ENCODE measurements at regions not wholly inside any gene's neighbourhood (a gene's known extent, or its start where the extent isn't known, plus 50 kb on each side); places are given as distances from the start of the nearest gene placed in this dataset.

DNA sequence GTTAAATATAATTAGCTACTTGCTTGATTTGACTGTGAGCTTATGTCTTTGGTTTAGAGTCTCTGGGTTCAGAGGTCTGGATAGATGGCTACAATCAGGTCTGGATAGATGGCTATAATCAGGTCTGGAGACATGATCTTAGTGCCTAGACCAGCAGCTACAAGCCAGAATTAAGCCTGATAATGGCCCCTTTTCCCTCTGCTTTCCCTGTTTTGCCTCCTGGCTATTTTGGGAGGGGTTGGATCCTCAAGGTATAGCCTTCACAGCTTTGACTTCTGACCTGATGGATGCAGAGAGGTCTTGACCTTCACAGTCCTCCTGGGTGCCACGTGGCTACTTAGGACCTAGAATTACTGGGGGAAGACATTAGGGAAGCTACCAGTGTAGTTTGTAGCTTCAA lies 877.7 kb downstream of the GALC start:
- no peak overlapping the region for H4K8ac ChIP-seq (ENCODE audit: low read depth in 2 of 2, low read length in 2 of 2)
- intact Hi-C loops (cut with micrococcal nuclease), result no loop called here
- no TSS peak for BruUV-seq (replicated peaks)

More for the DNA sequence above, 877.7 kb downstream of the GALC start:
- H3K9me3 ChIP-seq (ENCODE audit: control insufficient read depth, insufficient read depth, low read length), result no peaks in the 10 kb centered on the region
- WGBS, 2 experiments (ENCODE audit: extremely low coverage in 2 of 2, insufficient read length in 1 of 2), result no CpG with 5 or more reads among the region's 1 CpG
- H3K18ac ChIP-seq (ENCODE audit: low read depth, low read length), result no peak overlapping the region
- ATAC-seq (ENCODE audit: low read depth) (no peak), DNase-seq (no peak)
- no peaks in the 10 kb centered on the region for H4K20me1 ChIP-seq (ENCODE audit: insufficient read depth, low read length)
- H3K36me3 ChIP-seq (ENCODE audit: control insufficient read depth, insufficient read depth, low read length), result no peaks in the 10 kb centered on the region
- no peak overlapping the region for H3K27ac ChIP-seq (ENCODE audit: insufficient read depth, low read length)
- in situ Hi-C loops (cut with MboI; ENCODE audit: low sequenced_read_pairs), result no loop called here
- H4K5ac ChIP-seq (ENCODE audit: low read depth, low read length), result no peak overlapping the region
- H2BK20ac ChIP-seq (ENCODE audit: low read depth, low read length), result no peak overlapping the region
- no peak overlapping the region for H2BK15ac ChIP-seq (ENCODE audit: low read depth, low read length)
- H3K4me3 ChIP-seq (ENCODE audit: insufficient read depth, low read depth, low read length), result no peak overlapping the region
- CTCF ChIA-PET, result no interaction called here
- no peaks in the 10 kb centered on the region for H3K79me1 ChIP-seq (ENCODE audit: low read depth in 1 of 2, low read length in 2 of 2)
- H3K9me1 ChIP-seq (ENCODE audit: insufficient read depth, low read length), result no peaks in the 10 kb centered on the region
- dilution Hi-C loops (cut with HindIII; ENCODE audit: low sequenced_read_pairs, unreplicated experiment), result no loop called here
- no peak overlapping the region for H4K91ac ChIP-seq (ENCODE audit: insufficient read depth, low read depth, low read length)
- H3K4me1 ChIP-seq (ENCODE audit: control insufficient read depth, insufficient read depth, low read length), result no peaks in the 10 kb centered on the region
- no peak overlapping the region for H2AK5ac ChIP-seq (ENCODE audit: low read depth, low read length)
- H3K4me2 ChIP-seq (ENCODE audit: low read depth, low read length), result no peak overlapping the region
- TF ChIP-seq CHD1 (IDR thresholded peaks at IDR 0.05; ENCODE audit: low read depth, low read length), result no peak
- TF ChIP-seq FOS (IDR thresholded peaks at IDR 0.05; ENCODE audit: low read depth, low read length), result no peak
- no peak for TF ChIP-seq CEBPB (IDR thresholded peaks at IDR 0.05; ENCODE audit: low read depth, low read length)
- no peak for TF ChIP-seq BHLHE40 (IDR thresholded peaks at IDR 0.05; ENCODE audit: low read depth, low read length)
- no peak for TF ChIP-seq RFX5 (IDR thresholded peaks at IDR 0.05; ENCODE audit: low read depth, low read length)
- no peak for TF ChIP-seq RCOR1 (IDR thresholded peaks at IDR 0.05; ENCODE audit: insufficient replicate concordance, low read length)
- no peak for TF ChIP-seq MAFK (IDR thresholded peaks at IDR 0.05; ENCODE audit: low read depth, low read length)
- TF ChIP-seq, protein P1, sequence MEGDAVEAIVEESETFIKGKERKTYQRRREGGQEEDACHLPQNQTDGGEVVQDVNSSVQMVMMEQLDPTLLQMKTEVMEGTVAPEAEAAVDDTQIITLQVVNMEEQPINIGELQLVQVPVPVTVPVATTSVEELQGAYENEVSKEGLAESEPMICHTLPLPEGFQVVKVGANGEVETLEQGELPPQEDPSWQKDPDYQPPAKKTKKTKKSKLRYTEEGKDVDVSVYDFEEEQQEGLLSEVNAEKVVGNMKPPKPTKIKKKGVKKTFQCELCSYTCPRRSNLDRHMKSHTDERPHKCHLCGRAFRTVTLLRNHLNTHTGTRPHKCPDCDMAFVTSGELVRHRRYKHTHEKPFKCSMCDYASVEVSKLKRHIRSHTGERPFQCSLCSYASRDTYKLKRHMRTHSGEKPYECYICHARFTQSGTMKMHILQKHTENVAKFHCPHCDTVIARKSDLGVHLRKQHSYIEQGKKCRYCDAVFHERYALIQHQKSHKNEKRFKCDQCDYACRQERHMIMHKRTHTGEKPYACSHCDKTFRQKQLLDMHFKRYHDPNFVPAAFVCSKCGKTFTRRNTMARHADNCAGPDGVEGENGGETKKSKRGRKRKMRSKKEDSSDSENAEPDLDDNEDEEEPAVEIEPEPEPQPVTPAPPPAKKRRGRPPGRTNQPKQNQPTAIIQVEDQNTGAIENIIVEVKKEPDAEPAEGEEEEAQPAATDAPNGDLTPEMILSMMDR (conservative IDR thresholded peaks at IDR 0.05; ENCODE audit: low read depth, low read length), result no peak
- TF ChIP-seq RAD21 (IDR thresholded peaks at IDR 0.05; ENCODE audit: low read length), result no peak
- no peak for TF ChIP-seq NFE2L2 (IDR thresholded peaks at IDR 0.05; ENCODE audit: low read depth, low read length)
- TF ChIP-seq POLR2A (IDR thresholded peaks at IDR 0.05; ENCODE audit: low read depth, low read length), result no peak
- TF ChIP-seq, protein P2, sequence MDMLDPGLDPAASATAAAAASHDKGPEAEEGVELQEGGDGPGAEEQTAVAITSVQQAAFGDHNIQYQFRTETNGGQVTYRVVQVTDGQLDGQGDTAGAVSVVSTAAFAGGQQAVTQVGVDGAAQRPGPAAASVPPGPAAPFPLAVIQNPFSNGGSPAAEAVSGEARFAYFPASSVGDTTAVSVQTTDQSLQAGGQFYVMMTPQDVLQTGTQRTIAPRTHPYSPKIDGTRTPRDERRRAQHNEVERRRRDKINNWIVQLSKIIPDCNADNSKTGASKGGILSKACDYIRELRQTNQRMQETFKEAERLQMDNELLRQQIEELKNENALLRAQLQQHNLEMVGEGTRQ (IDR thresholded peaks at IDR 0.05; ENCODE audit: low read depth, low read length), result no peak
- TF ChIP-seq SMC3 (IDR thresholded peaks at IDR 0.05; ENCODE audit: low read depth, low read length), result no peak
- no peak for TF ChIP-seq MAZ (IDR thresholded peaks at IDR 0.05; ENCODE audit: borderline replicate concordance, low read depth, low read length)
- TF ChIP-seq MXI1 (IDR thresholded peaks at IDR 0.05; ENCODE audit: borderline replicate concordance, low read depth, low read length), result no peak
- no peak overlapping the region for H3K56ac ChIP-seq (ENCODE audit: extremely low read depth, insufficient read depth, low read length)
- no peak overlapping the region for H2BK5ac ChIP-seq (ENCODE audit: low read depth, low read length, poor library complexity, severe bottlenecking)
- no peak overlapping the region for H3K4ac ChIP-seq (ENCODE audit: low read depth, low read length)
- H3K14ac ChIP-seq (replicated peaks; ENCODE audit: low read depth, low read length), result no peak overlapping the region
- no peak overlapping the region for H2AFZ ChIP-seq (replicated peaks; ENCODE audit: low read length, poor library complexity)
- H3K23ac ChIP-seq (ENCODE audit: low read depth, low read length), result no peak overlapping the region
- H3K27me3 ChIP-seq (ENCODE audit: control insufficient read depth, insufficient read depth, low read length), result no peaks in the 10 kb centered on the region
- no peak overlapping the region for H2BK120ac ChIP-seq (ENCODE audit: low read depth, low read length)
- H2AK9ac ChIP-seq (replicated peaks; ENCODE audit: low read depth, low read length, poor library complexity), result no peak overlapping the region
- POLR2A ChIA-PET (ENCODE audit: unreplicated experiment), result no interaction called here
- no peak overlapping the region for H3K9ac ChIP-seq (ENCODE audit: low read depth, low read length)

Data from IMR-90 (cell line).